Stimulated activated naive B cell treated with anti-CD40 and anti-IgM and Interleukin-4, amounts not matched to agents 10 μg/mL and 1 μg/mL and 100 μg/mL, for 72 hours (primary cell): ENCODE measurements at regions not wholly inside any gene's neighbourhood (a gene's known extent, or its start where the extent isn't known, plus 50 kb on each side); places are given as distances from the start of the nearest gene placed in this dataset.

ENCODE experiments used
- ATAC-seq, 2 donors: fragments of 150-1000 bp; cut with Tn5 transposase; replicated peaks; 2 replicates each; pipeline ENCODE4 v1.10.0; 2021; ENCODE audit warnings: moderate library complexity in 1 of 2
- DNase-seq: peaks from one replicate; pipeline ENCODE4 v3.0.0; 2021
- H3K27ac Mint-ChIP-seq: one replicate; pipeline ENCODE4 v1.8.0; 2022; ENCODE audit warnings: mild to moderate bottlenecking, mixed read lengths
- H3K27me3 Mint-ChIP-seq, 2 donors: one replicate each; pipeline ENCODE4 v1.8.0; 2022; ENCODE audit warnings: mixed read lengths in 2 of 2
- H3K36me3 Mint-ChIP-seq, 2 donors: one replicate each; pipeline ENCODE4 v1.8.0; 2022; ENCODE audit warnings: mixed read lengths in 2 of 2, mild to moderate bottlenecking in 1 of 2
- H3K4me1 Mint-ChIP-seq, 2 donors: one replicate each; pipeline ENCODE4 v1.8.0; 2022; ENCODE audit warnings: mixed read lengths in 2 of 2, mild to moderate bottlenecking in 1 of 2
- H3K4me3 Mint-ChIP-seq, 2 donors: one replicate each; pipeline ENCODE4 v1.8.0; 2022; ENCODE audit warnings: mild to moderate bottlenecking in 2 of 2, mixed read lengths in 2 of 2, moderate library complexity in 1 of 2
- H3K9me3 Mint-ChIP-seq, 2 donors: one replicate each; pipeline ENCODE4 v1.8.0; 2022; ENCODE audit warnings: mixed read lengths in 2 of 2, mild to moderate bottlenecking in 1 of 2

GRCh38 chr3:8087951-8088350 lies 413.7 kb upstream of the LMCD1 start:
- Mint-ChIP-seq H3K36me3 (no peaks in the 10 kb centered on the region), H3K9me3 (peaks cover 0 to 5% of the 10 kb centered on the region in 2 donors), H3K4me1 (no peaks in the 10 kb centered on the region), H3K27ac (no peak overlapping the region), H3K27me3 (no peaks in the 10 kb centered on the region), H3K4me3 (no peak overlapping the region)
- no peak for DNase-seq
- no peak for ATAC-seq

GRCh38 chr3:8094415-8094814 lies 407.2 kb upstream of the LMCD1 start:
- no peaks in the 10 kb centered on the region for H3K9me3 Mint-ChIP-seq
- DNase-seq, result no peak
- peak in 1 of 2 donors; percentile 33 for ATAC-seq

GRCh38 chr3:8095724-8096123 lies 405.9 kb upstream of the LMCD1 start:
- Mint-ChIP-seq H3K27ac (no peak overlapping the region), H3K36me3 (no peaks in the 10 kb centered on the region), H3K27me3 (no peaks in the 10 kb centered on the region), H3K4me1 (no peaks in the 10 kb centered on the region), H3K4me3 (no peak overlapping the region), H3K9me3 (no peaks in the 10 kb centered on the region)
- no peak for DNase-seq
- ATAC-seq, result no peak

More at GRCh38 chr3:8094415-8094814, 407.2 kb upstream of the LMCD1 start:
- Mint-ChIP-seq H3K27ac (no peak overlapping the region), H3K27me3 (no peaks in the 10 kb centered on the region), H3K36me3 (no peaks in the 10 kb centered on the region), H3K4me3 (no peak overlapping the region), H3K4me1 (no peaks in the 10 kb centered on the region)

DNA sequence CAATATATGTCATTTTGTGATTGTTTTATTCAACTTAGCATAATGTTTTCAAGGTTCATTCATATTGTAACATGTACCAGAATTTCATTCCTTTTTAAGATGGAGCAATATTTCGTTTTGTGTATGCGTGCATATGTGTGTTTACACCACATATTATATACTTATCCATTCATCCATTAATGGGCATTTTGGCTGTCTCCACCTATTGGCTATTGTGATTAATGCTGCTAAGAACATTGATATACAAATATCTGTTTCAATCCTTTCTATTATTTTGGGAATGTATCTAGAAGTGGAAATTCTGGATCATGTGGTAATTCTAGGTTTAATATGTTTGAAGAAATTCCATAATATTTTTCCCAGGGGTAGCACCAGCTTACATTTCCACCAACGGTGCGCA lies 403.9 kb upstream of the LMCD1 start:
- H3K9me3 Mint-ChIP-seq, result no peaks in the 10 kb centered on the region
- no peak overlapping the region for H3K4me3 Mint-ChIP-seq
- no peaks in the 10 kb centered on the region for H3K36me3 Mint-ChIP-seq
- DNase-seq (no peak), ATAC-seq (no peak)
- H3K27ac Mint-ChIP-seq, result no peak overlapping the region
- no peaks in the 10 kb centered on the region for H3K4me1 Mint-ChIP-seq
- no peaks in the 10 kb centered on the region for H3K27me3 Mint-ChIP-seq

DNA sequence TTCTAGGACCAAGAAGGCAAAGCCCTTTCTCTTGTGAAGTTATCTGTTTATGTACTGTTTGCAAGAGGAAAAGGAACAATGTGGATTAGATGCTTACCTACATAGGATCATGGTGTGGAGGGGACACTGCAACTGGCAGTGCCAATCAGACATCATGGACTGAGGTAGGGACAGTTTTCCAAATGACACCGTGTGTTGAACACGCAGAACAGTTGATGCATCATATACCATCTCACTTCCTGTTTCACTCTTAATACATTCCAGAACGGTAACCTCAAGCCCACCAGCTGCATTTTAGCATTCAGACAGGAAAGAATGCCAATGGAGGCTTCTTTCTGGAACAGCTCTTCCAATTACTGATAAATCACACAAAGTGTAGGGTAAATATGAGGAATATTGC lies 397.7 kb upstream of the LMCD1 start:
- H3K4me3 Mint-ChIP-seq, result no peak overlapping the region
- H3K27me3 Mint-ChIP-seq, result no peaks in the 10 kb centered on the region
- ATAC-seq (peak; percentile 63 to 72), DNase-seq (no peak)
- H3K27ac Mint-ChIP-seq, result no peak overlapping the region
- H3K4me1 Mint-ChIP-seq, result peaks cover 0 to 3% of the 10 kb centered on the region in 2 donors
- no peaks in the 10 kb centered on the region for H3K9me3 Mint-ChIP-seq
- no peaks in the 10 kb centered on the region for H3K36me3 Mint-ChIP-seq

DNA sequence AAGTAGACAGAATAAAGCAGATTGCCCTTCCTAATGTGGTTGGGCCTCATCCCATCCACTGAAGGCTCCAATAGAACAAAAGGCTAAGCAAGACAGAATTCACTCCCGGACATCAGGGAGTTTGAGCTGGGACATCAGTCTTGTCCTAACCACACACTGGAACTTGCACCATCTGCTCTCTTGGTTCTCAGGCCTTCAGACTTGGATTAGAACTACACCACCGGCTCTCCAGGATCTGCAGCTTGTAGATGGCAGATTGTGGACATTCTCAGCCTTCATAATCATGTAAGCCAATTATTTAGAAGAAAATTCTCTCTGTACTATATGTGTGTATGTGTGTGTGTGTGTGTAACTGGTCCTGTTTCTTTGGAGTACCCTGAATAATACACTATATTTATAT lies 394.7 kb upstream of the LMCD1 start:
- Mint-ChIP-seq H3K4me1 (peaks cover 0 to 5% of the 10 kb centered on the region in 2 donors), H3K27ac (no peak overlapping the region), H3K27me3 (no peaks in the 10 kb centered on the region), H3K36me3 (no peaks in the 10 kb centered on the region), H3K4me3 (no peak overlapping the region), H3K9me3 (no peaks in the 10 kb centered on the region)
- no peak for DNase-seq
- no peak for ATAC-seq

DNA sequence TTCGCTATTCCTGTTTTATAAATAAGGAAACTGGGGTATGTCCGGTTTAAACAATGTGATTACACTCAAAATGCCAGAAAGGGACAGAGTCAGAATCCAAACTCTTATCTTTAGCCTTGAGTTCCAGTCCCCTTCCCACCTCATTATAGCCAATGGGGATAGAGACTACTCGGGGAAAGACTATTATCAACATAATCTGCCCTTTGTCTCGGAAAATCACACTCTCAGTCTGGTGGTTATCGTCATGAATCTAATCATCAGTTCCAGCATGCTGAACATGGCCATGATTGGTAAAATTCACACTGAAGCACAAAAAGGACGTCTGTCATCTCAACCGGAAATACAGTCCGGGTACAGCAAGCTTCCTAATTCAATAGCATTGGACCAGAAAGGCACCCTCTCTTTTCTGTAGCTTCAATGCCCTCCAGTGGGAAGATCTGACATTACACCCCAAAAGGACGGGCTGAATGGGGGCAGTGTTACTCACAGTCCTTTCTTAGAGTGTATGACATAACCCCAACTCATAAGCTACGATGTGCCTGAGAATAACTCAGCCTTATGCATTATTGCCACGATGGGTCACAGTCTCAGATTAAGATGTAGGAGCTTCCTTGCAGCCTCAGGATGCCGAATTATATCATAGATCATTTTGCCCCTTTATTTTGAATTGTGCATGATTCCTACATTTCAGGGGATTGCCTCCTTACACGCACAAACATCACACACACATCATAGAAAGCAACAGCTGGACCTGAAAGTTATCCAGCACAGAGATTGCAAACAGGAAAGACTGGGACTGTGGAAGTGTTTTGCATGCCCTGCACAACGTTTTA lies 390.4 kb upstream of the LMCD1 start:
- H3K27me3 Mint-ChIP-seq, result no peaks in the 10 kb centered on the region
- no peaks in the 10 kb centered on the region for H3K36me3 Mint-ChIP-seq
- peak overlapping the region in 1 of 2 donors; percentile 34 for H3K4me3 Mint-ChIP-seq
- no peaks in the 10 kb centered on the region for H3K9me3 Mint-ChIP-seq
- ATAC-seq (peak; percentile 83 to 95), DNase-seq (peak; percentile 45)
- H3K4me1 Mint-ChIP-seq, result peaks cover 0 to 2% of the 10 kb centered on the region in 2 donors
- no peak overlapping the region for H3K27ac Mint-ChIP-seq

DNA sequence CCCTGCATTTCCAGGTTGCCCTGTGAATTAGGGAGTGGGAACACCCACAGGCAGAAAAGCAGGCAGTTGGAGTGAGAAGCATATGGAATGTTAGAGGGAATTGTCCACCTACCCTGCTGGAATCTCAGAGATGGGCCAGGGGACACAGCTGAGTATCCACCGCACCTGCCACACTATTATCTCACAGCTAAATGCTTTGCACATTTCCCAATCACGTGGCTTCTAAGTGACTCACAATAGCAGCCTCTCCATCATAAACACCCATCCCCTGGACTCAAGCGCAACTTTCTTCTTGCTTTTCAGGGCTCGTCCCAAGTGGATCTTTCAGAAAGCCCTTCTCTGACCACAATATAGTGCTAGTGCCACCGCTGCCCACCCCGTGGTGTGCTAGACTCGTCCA lies 389.0 kb upstream of the LMCD1 start:
- DNase-seq (no peak), ATAC-seq (no peak)
- H3K4me3 Mint-ChIP-seq, result no peak overlapping the region
- no peak overlapping the region for H3K27ac Mint-ChIP-seq
- no peaks in the 10 kb centered on the region for H3K9me3 Mint-ChIP-seq
- no peaks in the 10 kb centered on the region for H3K36me3 Mint-ChIP-seq
- peaks cover 0 to 2% of the 10 kb centered on the region in 2 donors for H3K4me1 Mint-ChIP-seq
- no peaks in the 10 kb centered on the region for H3K27me3 Mint-ChIP-seq

DNA sequence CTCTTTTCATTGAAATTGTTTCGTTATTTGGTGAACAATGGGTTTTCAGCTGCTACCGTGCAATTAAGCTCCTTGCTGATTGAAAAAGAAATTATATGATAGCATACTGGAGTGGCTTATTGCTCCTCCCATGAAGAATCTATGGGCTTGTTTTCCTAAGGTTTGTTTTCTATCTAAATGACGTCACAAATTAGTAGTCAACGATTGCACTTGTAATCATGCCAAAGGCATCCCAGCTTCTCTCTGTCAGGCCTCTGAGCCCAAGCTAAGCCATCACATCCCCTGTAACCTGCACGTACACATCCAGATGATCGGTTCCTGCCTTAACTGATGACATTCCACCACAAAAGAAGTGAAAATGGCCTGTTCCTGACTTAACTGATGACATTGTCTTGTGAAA lies 388.0 kb upstream of the LMCD1 start:
- no peak overlapping the region for H3K4me3 Mint-ChIP-seq
- DNase-seq (no peak), ATAC-seq (no peak)
- H3K9me3 Mint-ChIP-seq, result peaks cover 3 to 4% of the 10 kb centered on the region in 2 donors
- peaks cover 0 to 4% of the 10 kb centered on the region in 2 donors for H3K27me3 Mint-ChIP-seq
- H3K36me3 Mint-ChIP-seq, result no peaks in the 10 kb centered on the region
- peaks cover 0 to 2% of the 10 kb centered on the region in 2 donors for H3K4me1 Mint-ChIP-seq
- H3K27ac Mint-ChIP-seq, result no peak overlapping the region

- ATAC-seq, result no peak
- H3K27me3 Mint-ChIP-seq, result no peaks in the 10 kb centered on the region
- H3K4me3 Mint-ChIP-seq, result no peak overlapping the region
- no peaks in the 10 kb centered on the region for H3K4me1 Mint-ChIP-seq
- H3K9me3 Mint-ChIP-seq, result peaks cover 0 to 4% of the 10 kb centered on the region in 2 donors
- peaks cover 0 to 2% of the 10 kb centered on the region in 2 donors for H3K36me3 Mint-ChIP-seq
- no peak overlapping the region for H3K27ac Mint-ChIP-seq
- no peak for DNase-seq
Observed at GRCh38 chr3:8128686-8129085, 372.9 kb upstream of the LMCD1 start.

GRCh38 chr3:8136553-8136952 lies 365.1 kb upstream of the LMCD1 start:
- ATAC-seq, result no peak
- Mint-ChIP-seq H3K27me3 (no peaks in the 10 kb centered on the region), H3K36me3 (peaks cover 0 to under 1% of the 10 kb centered on the region in 2 donors), H3K9me3 (peaks cover 2 to 5% of the 10 kb centered on the region in 2 donors), H3K4me3 (no peak overlapping the region), H3K4me1 (no peaks in the 10 kb centered on the region), H3K27ac (no peak overlapping the region)
- DNase-seq, result no peak

DNA sequence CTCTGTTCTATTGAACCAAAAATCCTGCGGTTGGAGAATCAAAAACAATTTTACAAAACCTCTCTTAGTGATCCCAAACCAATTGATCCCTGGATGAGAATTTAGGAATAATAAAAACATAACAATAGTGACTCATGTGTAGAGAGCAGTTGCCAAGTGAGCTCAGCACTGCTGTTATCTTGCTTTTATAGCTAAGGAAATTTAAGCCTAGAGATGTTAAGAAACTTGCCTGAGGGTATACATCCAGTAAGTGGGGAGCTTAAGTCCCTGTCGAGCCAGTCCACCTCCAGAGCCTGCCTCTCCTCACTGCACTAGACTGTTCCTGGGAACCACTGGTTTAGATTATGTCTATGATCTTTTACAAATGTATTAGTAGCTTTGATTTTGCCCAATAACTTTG lies 358.4 kb upstream of the LMCD1 start:
- Mint-ChIP-seq H3K27ac (no peak overlapping the region), H3K9me3 (peaks cover 0 to 5% of the 10 kb centered on the region in 2 donors), H3K36me3 (no peaks in the 10 kb centered on the region), H3K4me3 (no peak overlapping the region), H3K27me3 (no peaks in the 10 kb centered on the region), H3K4me1 (no peaks in the 10 kb centered on the region)
- ATAC-seq (no peak), DNase-seq (no peak)

GRCh38 chr3:8145661-8146060 lies 356.0 kb upstream of the LMCD1 start:
- Mint-ChIP-seq H3K4me1 (no peaks in the 10 kb centered on the region), H3K36me3 (no peaks in the 10 kb centered on the region), H3K4me3 (no peak overlapping the region), H3K9me3 (peaks cover 0 to 5% of the 10 kb centered on the region in 2 donors), H3K27ac (no peak overlapping the region), H3K27me3 (no peaks in the 10 kb centered on the region)
- ATAC-seq (no peak), DNase-seq (no peak)

DNA sequence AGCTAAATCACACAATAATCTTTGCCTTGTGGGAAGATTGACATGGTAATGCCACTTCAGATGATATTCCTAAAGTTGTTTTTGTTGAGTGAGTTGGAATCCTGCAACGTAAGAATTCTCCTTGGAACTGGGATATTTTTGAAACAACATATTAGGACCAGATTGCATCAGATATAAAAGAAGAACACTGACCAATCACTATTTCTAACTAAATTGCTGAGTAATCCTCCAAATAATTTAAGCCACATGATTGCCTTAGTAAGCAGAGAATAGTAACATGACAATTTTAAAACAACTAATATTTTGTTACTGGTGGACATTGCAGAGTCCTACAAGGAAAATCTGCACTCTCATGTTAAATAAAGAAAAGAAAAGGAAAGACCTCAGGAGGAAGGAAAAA lies 353.9 kb upstream of the LMCD1 start:
- no peak for DNase-seq
- Mint-ChIP-seq H3K36me3 (no peaks in the 10 kb centered on the region), H3K9me3 (no peaks in the 10 kb centered on the region), H3K27ac (no peak overlapping the region), H3K4me3 (no peak overlapping the region), H3K4me1 (no peaks in the 10 kb centered on the region), H3K27me3 (no peaks in the 10 kb centered on the region)
- no peak for ATAC-seq

DNA sequence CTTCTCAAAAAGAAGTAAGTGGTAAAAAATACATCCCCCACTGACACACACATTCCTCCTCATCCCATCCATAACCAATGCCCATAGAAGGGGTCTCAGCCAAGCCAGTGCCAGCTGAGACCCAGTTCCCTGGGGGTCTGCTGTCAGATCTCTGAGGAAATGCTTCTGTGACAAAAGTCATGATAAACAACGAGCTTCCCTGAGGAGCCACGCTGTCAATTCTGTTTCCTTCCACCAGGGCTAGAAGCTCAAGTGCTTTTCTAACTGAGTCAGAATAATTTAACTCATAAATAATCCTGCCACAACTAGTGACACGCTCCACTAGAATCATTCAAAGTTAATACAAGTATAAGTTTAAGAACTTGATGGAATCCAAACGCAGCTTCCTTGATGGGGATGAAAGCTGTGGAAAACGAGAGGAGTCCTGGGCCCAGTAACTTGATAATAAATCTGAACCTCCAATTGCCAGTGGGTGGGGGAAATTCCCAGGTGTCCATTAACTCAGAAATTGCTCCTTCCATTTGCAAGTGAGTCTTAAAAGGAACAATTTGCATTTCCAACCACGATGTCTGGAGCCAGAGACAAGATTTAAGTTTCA lies 348.7 kb upstream of the LMCD1 start:
- Mint-ChIP-seq H3K27me3 (no peaks in the 10 kb centered on the region), H3K9me3 (no peaks in the 10 kb centered on the region), H3K4me3 (no peak overlapping the region), H3K27ac (no peak overlapping the region), H3K36me3 (no peaks in the 10 kb centered on the region), H3K4me1 (no peaks in the 10 kb centered on the region)
- ATAC-seq (no peak), DNase-seq (no peak)
